HG03460 (cell line): ENCODE measurements at regions not wholly inside any gene's neighbourhood (a gene's known extent, or its start where the extent isn't known, plus 50 kb on each side); places are given as distances from the start of the nearest gene placed in this dataset.

Experiments used
- ATAC-seq: cut with Tn5 transposase; IDR thresholded peaks from one replicate; pipeline ENCODE4 v1.9.1; 2021; ENCODE audit not compliant: unreplicated experiment

DNA sequence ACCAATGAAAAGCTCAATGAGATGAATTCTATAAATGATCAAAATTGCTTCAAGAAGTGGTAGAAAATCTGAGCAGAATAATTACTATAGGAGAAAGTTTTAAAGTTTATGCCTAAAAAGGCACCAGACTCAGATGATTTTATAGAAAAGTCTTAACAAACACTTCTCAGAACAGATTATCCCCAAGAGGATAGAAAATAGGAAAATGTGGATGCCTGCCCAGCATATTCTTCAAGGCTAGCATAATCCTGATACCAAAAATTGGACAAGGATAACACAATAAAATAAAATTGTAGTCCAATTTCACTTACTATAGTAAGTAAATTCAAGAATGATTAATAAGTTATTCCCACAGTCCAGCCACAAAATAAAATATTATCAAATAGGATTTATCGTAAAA lies 397.0 kb downstream of the NR2F1-AS1 start:
- no peak for ATAC-seq

DNA sequence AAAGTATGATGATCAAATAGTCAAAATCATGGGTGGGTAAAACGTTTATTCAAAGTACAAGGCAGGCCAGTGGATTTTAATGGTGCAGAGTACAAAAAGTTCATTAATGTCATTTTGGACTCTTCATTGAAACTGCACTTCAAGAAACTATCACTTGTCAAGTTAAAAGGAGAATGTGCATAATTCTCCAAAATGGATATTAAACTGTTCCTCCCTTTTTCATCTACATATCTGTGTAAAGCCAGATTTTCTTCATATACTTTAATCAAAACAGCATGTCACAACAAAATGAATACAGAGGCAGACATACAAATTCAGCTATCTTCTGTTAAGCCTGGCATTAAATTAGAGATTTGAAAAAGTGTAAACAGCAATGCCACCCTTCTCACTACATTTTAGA lies 401.6 kb downstream of the NR2F1-AS1 start:
- no peak for ATAC-seq

DNA sequence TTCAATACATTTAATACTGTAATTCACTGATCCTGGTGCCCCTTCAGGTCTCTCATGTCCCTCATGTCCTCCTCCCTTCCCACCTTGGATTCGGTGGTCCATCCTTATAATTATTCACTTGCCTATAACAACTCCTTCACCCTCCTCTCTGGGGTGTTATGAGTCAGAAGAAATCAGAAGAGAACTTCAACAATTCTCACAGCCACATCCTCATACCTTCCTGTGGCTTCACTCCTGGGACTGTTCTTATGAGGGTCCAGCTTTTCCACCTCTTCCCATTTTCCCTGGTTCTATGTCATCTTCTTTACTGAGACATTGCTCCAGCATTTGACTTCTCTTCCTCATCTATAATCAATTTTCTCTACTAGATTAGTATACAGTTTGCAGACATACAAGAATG lies 406.1 kb downstream of the NR2F1-AS1 start:
- ATAC-seq: no peak

GRCh38 chr5:93165559-93165958 lies 415.5 kb downstream of the NR2F1-AS1 start:
- no peak for ATAC-seq

GRCh38 chr5:93164690-93165089 lies 416.3 kb downstream of the NR2F1-AS1 start:
- no peak for ATAC-seq

DNA sequence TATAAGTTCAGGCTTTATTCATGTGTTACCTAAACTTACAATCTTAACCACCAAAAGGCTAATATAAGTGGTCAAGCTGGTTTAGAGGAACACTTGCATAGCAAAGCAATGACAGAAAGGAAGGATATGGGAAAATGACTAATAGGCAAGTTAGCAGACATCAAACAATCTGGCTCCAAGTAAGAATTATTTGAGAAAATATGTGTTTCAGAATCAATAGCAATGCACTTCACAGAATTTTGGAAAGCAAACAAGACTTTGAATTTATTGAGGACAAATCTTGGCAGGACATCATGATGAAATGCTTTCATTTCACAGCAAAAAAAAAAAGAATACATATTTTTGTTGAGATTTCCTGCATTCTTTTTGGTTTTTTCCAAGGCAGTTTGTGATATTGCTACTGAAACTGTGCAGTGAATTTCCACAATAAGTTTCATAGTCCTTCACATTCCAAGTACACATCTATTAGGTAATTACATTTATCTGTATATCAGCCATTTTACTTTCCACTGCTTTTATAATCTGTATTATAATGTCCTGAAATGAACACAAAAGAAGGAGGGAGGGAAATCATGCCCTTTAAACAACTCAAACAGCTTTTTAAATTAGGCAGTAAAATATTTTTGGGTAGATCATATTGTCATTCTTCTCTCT lies 417.9 kb downstream of the NR2F1-AS1 start:
- ATAC-seq: no peak

- ATAC-seq: no peak
Observed at GRCh38 chr5:93161661-93162654, 419.1 kb downstream of the NR2F1-AS1 start.

GRCh38 chr5:93158841-93159240 lies 422.2 kb downstream of the NR2F1-AS1 start:
- ATAC-seq: no peak

- ATAC-seq: no peak
Observed at GRCh38 chr5:93156566-93156965, 424.5 kb downstream of the NR2F1-AS1 start.

DNA sequence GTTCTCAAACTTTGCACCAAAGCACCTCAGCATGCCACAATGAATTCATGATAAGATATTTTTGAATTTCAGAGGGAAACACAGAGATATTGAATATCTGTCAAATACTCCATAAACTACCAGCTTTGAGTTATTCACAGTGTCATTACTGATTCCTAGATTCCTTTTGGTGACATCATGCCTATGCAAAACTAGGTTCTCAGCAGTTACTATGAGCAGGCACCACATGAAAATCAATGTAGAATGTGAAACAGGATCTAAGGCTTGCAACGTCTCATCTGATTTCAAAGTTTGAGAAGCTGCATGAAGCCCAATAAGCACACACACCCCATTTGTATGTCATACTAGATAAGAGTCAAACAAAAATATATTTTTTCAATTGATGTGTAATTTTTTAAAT lies 426.5 kb downstream of the NR2F1-AS1 start:
- ATAC-seq: no peak

DNA sequence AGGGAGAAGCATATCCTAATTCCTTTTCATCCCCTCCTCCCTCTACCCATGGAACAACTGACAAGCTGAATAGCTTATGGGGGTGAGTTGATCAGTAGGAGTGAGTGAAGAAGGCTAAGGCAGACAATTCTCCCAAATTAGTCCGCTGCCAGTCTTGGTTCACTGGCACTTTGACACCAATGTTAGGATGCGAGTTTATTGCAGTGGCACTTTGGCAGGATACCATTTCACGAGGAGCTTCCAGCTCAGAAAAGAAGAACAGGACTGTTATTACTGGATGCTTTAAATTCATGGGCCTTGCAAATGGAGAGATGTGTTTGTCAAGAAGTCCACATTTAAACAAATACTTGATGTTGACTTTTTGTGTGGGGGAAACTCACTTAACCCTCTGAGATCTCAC lies 427.6 kb downstream of the NR2F1-AS1 start:
- no peak for ATAC-seq

GRCh38 chr5:93151896-93152295 lies 429.1 kb downstream of the NR2F1-AS1 start:
- no peak for ATAC-seq

DNA sequence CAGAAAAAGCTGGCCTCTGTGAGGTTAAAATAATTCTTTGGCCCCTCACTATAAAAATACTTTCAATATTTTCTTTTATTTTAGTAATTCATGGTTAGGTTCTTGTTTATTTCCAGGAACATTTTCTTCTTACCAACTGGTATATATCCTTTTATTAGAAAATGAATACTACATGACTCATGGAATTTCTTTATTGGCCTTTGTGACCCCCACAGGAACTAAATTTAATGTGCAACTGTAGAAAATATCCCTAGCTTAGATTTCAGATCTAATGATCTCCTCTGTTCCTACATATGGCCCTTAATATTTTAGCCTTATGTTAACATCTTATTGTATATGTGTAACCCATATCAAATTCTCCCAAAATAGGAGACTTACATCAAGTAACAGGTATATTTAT lies 429.9 kb downstream of the NR2F1-AS1 start:
- ATAC-seq: no peak

GRCh38 chr5:93150311-93151012 lies 430.6 kb downstream of the NR2F1-AS1 start:
- no peak for ATAC-seq

- no peak for ATAC-seq
Observed at GRCh38 chr5:93145767-93146166, 435.3 kb downstream of the NR2F1-AS1 start.

GRCh38 chr5:93145019-93145418 lies 436.0 kb downstream of the NR2F1-AS1 start:
- no peak for ATAC-seq

DNA sequence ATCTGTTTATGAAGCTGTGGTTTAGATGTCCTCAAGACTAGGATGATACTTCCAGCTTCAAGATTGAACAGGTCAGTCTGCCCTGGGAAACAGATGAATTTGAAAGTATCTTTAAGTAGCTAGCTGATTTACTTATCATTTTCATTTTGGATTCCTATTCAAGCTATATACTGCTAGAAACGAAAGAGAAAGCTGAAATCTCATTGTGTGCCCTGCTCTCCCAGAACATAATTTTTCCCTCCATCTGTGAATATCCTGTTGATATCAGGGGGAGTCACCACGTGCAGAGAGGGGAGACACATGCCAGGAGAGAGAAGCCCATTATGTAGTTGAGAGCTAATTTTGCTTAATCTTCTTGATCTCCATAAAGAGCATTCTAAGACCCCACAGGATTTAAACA lies 439.1 kb downstream of the NR2F1-AS1 start:
- no peak for ATAC-seq

DNA sequence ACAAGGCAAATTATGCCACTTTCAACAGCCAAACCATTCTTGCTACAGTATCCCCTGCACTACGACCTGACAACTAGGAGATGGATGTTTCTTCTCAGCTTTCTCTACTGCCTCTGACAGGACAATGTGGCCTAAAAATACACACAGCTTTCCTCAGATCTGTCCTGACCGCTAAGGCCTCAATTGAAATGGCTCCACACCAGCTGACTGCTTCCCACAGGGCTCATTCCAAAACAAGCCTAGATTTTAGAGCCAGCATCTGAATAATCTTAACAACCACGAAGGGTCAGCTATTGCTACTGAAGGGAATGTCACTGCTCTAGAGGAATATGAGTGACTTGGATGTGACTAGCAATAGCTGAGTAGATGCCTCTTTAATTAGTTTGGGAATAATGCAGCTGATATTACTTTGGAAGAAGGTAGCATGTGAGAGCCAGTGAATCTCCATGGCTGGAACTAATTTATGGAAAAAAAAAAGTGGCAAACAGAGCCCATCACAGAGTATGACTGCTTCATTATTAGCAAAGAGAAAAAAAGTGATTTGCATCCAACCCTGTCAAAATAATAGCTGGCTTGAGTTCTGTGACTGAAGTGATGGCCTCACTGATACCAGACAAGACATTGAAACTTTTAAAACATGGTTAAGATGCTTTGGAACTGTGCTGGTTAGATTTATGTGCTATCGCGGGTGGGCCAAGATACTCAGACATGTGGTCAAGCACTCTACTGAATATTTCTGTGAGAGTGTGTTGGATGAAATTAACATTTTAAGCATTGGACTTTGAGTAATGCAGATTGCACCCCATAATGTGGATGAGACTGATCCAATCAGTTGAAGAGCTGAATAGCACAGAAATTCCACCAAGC lies 450.2 kb downstream of the NR2F1-AS1 start:
- ATAC-seq: no peak

- ATAC-seq: no peak
Observed at GRCh38 chr5:93126634-93127033, 454.4 kb downstream of the NR2F1-AS1 start.

GRCh38 chr5:93123127-93123526 lies 457.9 kb downstream of the NR2F1-AS1 start:
- no peak for ATAC-seq

GRCh38 chr5:93122446-93122845 lies 458.6 kb downstream of the NR2F1-AS1 start:
- ATAC-seq: no peak
